Umbilical cord (tissue), 1 donor: ENCODE measurements at regions not wholly inside any gene's neighbourhood (a gene's known extent, or its start where the extent isn't known, plus 50 kb on each side); places are given as distances from the start of the nearest gene placed in this dataset.
A peak's percentile ranks its signal among the peaks of the same experiment; 100 is the strongest.

ENCODE experiments used
- DNase-seq: peaks from one replicate; pipeline ENCODE4 v3.0.0-alpha.2; 2015; ENCODE audit warnings: low spot score

DNA sequence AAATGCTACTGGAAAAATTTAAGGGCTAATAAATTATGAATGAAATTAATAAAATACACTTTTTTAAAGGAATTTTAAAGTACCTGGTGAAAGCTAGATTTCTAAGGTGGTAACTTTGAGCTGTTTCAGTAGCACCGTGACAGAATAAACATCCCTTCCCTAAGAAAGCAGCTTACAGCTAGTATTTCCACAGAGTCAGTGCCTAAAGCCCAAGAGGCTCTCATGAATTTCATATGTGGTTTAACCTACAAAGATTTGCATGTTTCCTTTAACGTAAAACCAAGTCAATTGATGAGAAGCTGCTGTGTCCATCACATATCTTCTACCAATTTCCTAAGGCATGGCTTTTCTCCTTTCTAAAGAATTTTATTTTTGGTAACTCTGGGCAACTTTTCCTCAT lies 56.8 kb downstream of the IFNG start:
- DNase-seq = no peak

DNA sequence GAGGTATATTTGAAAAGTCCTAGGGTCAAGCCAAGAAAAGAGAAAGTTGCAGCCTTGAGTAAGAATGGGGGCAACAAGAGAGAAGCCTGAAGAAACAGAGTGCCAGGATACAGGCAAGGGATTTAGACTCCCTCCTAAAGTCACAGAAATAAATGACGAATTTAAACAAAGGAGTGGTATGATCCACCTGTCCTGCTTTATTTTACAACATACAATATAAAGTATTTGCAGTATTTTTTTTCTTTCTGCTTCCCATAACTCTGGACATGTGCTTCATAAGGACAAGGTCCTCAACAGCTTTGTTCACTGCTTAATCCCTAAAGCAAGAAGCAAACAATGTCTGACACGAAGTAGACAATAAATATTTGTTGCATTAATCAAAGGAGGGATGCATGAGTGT lies 57.4 kb downstream of the IFNG start:
- no peak for DNase-seq

DNA sequence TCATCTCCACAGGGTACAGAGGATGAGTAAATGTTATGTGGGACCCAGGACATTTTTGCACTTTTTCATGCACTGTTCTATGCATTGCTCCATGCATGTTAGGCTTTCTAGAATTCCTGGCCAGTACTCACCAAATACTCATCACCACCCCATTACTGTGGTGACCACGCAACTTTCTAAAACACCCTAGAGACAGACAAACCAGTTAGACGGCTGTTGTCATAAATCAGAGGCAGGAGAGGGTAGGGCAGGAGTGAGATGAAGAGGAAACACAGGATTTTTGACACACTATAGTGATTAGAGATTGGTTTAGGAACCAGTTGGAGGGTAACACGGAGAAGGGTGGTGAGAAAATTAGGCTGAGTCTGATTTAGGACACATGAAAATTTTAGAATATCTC lies 59.3 kb downstream of the IFNG start:
- peak; percentile 30 for DNase-seq

DNA sequence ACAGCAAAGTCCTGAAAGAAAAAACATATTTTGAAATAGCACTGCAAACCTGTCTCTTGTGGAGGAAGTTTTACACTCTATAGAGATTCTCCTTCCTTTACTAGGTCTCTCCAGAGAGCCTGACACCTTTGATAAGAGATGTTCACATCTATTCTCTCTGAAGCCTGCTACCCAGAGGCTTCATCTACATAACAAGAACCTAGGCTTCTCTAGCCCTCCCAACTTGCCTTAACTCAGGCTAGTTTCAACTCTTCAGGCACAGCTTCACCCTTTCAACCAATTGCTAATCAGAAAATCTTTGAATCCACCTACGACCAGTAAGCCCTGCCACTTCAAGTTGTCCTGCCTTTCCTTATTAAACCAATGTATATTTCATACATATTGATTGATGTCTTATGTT lies 60.6 kb downstream of the IFNG start:
- no peak for DNase-seq

DNA sequence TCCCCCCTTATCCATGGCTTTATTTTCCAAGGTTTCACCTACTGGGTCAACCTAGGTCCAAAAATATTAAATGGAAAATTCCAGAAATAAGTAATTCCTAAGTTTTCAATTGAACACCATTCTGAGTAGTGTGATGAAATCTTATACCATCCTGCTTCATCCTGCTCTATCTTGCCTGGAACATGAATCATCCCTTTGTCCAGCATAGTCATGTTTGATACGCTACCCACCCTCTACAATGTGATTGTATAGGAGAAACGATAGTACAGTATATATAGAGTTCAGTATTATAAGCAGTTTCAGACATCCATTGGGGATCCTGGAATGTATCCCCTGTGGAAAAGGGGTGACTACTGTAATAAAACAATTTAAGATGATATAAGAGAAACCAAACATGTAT lies 62.2 kb downstream of the IFNG start:
- DNase-seq = no peak

DNA sequence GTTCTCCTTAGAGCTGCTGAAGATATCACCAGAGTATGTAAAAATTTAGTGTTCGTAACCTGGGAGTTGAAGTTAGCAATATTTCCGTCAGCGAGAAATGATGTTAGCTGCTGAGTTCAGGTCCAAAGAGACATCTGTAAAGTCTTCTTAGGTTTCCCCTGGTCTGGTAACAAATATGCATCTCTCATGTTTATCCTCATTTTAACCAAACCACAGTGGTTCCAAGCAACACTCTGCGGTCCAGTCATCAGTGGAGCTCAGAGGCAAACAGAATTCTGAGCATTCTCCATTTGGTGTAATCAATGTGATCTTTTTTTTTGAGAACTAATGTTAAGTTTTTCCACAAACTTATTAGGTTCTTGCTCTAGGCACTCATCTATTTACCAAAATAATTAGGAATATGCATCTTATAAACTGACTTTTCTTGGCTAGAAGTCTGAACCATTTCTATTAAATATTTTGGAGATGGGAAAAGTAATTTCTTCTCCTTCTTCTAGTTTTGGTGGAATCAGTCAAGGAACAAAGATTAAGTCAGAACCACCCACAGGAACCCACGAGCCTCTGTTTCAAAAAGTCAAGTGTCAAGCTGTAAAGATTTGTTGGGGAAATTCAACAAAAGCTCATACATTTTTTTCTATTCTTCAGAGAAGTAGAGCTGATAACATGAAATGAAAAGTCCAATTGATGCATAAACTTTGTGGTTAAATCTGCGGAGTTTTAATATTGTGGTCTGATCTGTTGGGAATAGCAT lies 64.7 kb downstream of the IFNG start:
- no peak for DNase-seq

DNA sequence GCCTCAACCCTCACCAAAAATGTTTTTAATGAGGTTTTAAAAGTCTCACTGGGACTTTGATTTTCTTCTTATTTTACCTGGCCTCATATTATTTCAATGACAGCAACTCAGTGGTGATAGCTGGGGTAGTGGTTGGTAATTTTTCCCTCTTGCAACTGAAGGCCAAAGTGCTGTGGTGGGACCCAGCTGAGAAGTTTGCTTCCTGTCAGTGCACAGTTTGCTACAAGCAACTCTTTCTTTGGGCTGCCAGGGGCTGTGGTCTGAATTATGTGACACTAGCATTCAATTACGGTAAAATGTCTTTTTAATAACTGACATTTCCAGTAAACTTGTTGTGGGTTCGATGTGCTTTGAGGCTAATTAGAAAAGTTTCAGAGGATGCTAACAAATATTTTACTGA lies 65.3 kb downstream of the IFNG start:
- DNase-seq = no peak

DNA sequence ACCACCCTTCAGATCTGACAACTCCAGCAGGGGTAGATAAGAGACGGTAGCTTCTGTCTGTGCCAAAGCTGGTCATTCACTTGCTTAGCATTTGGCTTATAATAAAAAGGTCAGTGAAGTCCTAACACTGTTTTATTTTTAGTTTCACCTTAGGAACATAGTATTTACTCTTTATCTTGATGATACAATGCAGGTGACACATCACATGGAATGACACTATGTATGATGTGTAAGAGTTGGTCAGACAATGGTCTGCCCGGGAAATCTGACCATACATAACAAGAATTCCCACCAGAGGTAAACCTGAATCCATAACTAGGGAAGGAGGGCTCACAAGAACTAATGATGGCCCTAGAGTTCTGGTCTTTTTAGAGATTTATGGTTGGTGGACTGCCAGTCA lies 66.6 kb downstream of the IFNG start:
- no peak for DNase-seq

DNA sequence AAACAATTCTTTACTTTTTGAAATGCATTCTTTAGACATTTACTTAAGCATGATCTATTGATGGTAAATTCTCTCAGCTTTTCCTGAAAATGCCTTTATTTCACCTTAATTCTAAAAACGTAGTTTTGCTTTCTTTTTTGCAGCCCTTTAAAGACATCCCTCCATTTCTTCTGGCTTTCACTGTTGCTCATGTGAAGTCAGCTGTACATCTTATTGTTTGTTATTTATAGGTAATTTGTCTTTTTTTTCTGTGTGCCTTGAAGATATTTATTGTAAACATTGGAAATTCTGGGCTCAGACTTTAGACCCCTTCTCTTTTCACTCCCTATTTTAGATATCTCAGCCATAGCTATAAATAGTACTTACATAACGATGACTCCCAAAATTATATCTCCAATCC lies 70.4 kb downstream of the IFNG start:
- no peak for DNase-seq

DNA sequence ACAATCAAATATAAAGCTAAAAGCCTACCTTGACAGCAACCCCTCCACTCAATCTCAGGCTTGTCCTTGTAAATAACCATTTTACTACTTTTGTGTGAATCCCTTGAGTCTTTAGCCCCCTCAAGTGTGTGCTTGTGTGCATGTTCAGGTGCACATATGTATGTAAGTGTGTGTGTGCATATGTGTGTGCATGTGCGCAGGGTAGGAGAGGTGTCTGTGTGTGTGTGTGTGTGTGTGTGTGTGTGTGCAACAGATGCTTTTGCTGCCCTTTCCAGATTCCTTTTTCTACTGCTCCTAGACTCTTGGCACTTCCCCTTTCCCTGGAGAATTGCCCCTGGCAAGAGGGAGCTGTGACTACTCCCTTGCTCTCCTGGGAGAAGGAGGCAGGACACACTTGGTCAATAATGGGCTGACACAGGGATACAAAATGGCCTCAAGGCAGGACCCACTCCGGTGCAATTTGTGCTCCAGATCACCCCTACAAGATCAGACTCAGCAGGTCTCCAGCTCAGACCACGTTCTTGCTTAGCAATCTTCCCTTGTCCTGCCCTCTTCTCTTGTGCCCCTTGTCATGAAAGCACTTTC lies 73.4 kb downstream of the IFNG start:
- DNase-seq = no peak

DNA sequence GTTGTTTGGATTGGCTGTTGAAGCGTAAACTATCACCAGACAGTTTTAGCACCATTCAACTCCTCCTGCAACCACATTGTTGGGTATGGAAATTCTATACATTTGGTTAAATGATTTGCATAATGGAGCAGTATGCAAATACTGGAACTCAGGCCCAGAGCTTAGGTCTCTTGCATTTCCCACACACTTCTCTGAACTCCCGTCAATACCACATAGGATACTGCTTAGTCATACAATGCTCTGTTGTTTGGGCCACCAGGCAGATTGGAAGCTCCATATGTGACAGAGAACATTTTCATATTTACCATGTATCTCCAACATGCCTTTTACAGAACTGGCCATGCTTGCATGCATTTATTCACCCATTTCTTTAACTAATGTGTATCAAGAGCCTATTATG lies 78.0 kb downstream of the IFNG start:
- DNase-seq = no peak

DNA sequence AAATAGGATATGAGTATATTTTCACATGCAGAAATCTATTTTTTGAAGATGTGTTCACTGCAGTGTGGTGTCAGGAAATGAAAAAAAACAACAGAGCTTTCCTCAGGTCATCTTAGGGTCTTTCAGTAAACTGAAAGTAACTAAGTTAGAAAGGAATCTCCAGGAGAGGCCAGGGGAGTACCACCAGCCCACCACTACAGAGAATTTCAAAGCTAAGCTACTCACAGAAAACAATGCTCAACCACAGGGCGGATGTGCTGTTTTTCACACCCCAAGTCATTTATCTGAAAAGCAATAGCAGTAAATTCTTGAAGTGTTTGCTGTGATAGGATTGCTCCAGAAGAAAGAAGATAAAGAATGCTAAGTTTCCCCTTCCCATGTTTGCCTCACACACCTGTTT lies 79.0 kb downstream of the IFNG start:
- no peak for DNase-seq

DNA sequence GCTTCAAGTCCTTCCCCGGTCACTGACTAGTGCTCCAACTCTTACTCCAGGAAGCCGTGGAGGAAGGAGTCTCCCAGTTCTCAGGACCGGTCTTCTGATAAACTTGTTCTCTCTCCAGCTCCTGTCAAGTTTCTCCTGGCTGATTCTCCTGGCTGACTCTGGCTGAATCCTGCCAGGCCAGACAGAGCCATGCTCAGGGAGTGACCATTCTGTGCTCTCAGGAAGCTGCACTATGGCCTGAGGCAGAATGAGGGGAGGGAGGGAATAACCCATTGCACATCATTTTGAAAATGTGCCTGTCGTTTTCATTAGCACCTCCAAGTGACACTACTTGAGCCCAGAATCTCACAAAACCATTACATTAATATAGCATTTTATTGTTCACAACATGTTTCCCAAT lies 80.8 kb downstream of the IFNG start:
- DNase-seq = no peak

DNA sequence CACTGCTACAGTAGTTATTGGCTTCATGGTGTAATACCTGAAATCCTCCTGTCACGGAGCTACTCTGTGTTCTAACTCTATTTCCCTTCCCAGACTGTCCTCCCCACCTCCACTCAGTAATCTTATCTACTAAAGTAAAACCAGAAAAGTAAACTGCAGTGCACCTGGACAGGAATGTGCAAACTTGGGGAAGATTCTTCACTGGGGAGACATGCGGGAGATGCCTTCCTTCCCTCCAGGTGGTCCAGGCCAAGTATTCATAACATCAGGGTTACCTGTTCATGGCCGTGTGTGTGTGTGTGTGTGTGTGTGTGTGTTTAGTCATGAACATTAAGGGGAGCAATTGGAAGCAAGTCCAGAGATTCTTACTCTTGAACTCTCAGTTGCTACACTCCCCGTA lies 84.1 kb downstream of the IFNG start:
- DNase-seq = no peak

DNA sequence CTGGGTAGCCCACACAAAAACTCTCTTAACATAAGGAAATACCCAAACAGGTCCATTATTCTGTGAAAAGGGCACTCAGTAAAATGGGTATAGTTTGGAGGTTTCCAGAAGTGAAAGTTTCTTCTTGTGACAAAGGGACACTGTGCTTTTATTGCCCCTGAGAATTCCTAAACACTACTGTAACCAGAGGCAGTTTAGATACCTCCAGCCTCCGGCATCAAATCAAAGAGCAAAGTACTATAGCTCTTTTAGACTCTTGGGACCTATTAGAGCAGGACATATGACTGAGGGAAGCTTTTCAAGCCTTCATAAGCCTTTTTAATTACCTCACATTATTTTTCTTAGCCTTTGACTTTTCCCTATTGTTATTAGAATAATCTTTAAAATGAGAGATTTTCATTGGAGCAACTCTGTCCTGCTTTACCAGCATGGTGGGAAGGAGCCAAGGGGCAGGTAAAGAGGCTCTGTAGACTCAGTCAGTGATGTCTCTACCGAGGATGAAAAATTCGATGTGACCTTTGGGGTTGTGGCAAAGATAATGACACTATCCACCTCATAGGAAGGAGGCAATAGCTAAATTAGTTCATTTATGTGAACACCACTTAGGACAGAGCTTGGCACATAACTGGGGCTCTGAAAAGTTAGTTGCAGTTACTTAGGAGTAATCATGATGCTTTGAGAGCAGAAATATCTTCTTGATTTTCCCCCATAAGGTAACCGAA lies 85.1 kb downstream of the IFNG start:
- DNase-seq = no peak

DNA sequence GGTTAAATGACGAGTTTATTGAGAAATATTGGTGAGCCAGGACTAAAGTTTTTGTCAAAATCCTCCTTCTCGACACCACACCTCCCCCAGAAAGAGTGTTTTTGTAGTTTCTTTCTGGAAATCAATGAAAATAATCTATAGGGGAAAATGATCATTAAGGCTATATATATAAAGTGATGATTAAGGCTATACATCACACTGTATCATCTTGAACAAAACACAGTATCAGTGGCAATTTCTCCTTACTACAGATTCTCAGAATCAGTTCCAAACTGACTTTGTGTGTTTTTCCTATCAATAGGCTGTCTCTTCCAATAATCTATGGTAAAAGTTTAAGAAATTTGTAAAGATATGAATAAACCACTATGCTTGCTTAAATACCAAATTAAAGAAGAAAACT lies 81.7 kb downstream of the IFNG-AS1 start:
- no peak for DNase-seq
